GM12875 (cell line): ENCODE measurements at regions not wholly inside any gene's neighbourhood (a gene's known extent, or its start where the extent isn't known, plus 50 kb on each side); places are given as distances from the start of the nearest gene placed in this dataset.

ENCODE experiments used
- H3K4me3 ChIP-seq: one replicate; pipeline ENCODE4 v1.5.1; 2011; ENCODE audit warnings: low read depth, low read length, control low read depth
- TF ChIP-seq, protein P1 (sequence below): IDR thresholded peaks from 2 replicates; pipeline ENCODE4 v1.5.1; 2011; ENCODE audit warnings: low read depth, mild to moderate bottlenecking, control low read depth, inconsistent platforms, low read length, moderate library complexity, borderline replicate concordance; ENCODE audit not compliant: insufficient read depth

DNA sequence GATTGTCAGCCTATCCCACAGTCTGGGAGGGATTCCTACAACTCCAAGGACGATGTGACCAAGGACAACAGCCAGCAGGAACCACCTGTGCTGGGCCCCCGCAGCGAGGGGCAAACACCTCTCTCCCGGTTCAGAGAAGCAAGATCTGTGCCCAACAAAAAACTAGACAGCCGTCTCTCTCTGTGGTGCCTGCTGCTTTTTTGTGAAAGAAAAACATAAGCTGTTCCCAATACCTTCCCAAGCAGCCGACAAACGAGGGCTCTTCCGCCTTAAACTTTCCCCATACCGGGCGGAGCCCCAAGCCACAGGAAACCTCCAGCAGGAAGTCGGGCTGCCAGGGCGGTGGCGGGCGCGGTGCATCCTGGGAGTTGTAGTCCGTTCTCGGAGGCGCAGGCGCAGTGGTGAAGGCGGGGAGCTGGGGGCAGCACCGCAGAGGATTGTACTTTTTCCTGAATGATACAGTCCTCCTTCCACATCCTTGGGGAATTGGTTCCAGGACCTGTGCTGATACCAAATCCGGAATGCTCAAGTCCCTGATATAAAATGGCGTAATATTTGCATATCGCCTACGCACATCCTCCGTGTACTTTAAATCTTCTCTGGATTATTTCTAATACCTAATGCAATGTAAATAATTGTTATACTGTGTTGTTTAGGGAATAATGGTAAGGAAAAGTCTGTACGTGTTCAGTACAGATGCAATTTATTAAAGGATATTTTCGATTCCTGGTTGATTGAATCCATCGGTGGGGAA lies 63.1 kb upstream of the IRF2 start:
- H3K4me3 ChIP-seq, result peak overlapping the region; percentile 63
- TF ChIP-seq, protein P1, sequence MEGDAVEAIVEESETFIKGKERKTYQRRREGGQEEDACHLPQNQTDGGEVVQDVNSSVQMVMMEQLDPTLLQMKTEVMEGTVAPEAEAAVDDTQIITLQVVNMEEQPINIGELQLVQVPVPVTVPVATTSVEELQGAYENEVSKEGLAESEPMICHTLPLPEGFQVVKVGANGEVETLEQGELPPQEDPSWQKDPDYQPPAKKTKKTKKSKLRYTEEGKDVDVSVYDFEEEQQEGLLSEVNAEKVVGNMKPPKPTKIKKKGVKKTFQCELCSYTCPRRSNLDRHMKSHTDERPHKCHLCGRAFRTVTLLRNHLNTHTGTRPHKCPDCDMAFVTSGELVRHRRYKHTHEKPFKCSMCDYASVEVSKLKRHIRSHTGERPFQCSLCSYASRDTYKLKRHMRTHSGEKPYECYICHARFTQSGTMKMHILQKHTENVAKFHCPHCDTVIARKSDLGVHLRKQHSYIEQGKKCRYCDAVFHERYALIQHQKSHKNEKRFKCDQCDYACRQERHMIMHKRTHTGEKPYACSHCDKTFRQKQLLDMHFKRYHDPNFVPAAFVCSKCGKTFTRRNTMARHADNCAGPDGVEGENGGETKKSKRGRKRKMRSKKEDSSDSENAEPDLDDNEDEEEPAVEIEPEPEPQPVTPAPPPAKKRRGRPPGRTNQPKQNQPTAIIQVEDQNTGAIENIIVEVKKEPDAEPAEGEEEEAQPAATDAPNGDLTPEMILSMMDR, result no peak

DNA sequence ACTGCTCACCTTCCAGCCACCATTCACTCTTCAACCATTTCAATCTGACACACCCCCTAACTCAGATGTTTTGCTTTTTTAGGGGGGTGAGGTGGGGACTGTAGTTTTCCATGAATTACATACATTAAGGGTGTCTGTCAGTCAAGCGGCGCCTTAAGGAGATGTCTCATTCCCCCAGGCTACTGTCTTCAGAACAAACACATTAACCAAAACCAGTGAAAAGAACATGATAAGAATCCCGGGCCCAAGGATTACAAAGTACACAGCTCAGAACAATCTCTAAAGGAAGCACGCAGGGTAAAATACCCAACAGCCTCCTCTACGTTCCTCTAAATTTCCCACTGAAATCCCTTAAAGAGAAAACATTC lies 62.5 kb upstream of the IRF2 start:
- H3K4me3 ChIP-seq, result peak overlapping the region; percentile 63
- TF ChIP-seq, protein P1, result no peak

DNA sequence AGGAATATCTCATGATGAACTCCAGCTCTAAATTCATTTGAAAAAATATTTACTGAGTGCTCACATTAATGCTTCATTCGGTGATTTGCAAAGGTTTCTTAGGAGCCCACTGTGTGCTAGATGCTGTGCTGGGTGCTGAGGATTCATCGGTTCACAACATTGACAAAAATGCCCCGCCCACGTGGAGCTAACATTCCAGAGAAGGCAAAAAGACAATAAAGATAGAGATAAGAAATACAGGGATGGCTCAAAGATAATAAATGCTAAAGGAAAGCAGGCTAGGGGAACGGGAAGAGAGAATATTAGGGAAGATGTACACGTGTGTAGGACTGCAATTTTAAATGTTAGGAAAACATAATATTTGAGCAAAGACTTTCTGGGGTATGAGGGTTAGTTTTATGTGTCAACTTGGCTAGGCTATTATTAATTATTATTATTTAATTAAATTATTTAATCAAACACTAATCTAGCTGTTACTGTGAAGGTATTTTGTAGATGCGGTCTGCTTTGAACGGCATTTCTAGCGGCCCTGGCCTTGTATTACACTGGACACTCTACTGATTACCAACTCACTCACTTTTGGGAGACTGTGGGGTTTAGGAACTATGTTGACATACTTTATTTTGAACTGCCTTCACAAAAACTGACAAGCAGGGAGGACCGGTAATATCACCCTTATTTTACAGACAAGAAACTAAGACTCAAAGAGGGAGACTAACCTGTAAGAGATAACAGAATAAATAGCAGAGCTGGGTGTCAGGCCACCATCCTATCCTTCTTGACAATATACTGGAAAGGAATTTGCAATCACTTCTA lies 61.9 kb upstream of the IRF2 start:
- TF ChIP-seq, protein P1, result no peak
- H3K4me3 ChIP-seq, result peak overlapping the region; percentile 63

DNA sequence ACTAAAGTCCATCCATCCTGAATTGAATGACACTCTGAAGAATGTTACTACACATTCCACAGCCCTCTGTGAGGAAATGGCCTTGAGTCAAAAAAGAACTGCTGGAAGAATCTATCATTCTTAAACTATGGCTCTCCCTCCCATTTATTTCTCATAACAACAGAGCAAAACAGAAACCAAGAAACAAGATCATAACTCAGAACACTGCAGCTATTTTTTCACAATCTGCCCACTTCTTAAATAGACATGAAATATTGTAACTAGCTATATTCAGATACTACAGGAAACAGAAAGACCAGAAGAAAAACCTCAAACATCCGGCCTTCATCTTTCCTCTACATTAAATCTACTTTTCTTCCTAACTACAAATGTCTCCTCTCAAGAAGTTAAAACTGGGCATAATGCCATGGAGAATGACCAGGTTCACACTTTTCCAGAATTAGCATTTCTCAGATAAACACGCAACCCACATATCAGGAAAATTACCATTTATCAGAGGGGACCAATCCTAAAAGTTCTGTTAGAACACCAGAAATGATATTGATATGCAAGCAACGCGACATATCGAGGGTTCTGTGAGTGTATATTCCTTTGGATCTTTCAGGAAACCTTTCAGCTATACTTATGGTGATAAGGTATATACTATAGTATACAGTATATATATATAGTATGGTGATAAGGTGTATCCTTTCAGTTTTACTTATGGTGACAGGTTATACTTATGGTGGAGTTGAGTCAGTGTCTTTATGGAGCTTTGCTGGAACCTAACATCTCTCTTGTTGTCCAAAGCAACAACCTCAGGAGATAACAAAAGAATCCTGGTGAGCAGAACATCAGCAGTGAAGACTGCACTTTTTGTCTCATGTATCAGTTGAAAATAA lies 60.4 kb upstream of the IRF2 start:
- TF ChIP-seq, protein P1, result no peak
- peak overlapping the region; percentile 21 for H3K4me3 ChIP-seq

DNA sequence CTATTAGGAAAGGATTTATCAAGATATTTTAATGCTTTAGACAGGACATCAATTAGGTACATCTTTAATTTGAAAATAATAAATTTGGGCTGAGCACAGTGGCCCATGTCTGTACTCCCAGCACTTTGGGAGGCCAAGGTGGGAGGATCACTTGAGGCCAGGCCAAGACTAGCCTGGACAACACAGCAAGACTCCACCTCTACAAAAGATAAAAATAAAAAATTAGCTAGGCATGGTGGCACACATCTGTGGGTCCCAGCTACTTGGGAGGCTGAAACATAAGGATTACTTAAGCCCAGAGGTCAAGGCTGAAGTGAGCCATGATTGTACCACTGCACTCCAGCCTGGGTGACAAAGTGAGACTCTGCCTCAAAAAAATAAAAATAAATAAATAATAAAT lies 59.6 kb upstream of the IRF2 start:
- H3K4me3 ChIP-seq, result no peak overlapping the region
- TF ChIP-seq, protein P1, result no peak

DNA sequence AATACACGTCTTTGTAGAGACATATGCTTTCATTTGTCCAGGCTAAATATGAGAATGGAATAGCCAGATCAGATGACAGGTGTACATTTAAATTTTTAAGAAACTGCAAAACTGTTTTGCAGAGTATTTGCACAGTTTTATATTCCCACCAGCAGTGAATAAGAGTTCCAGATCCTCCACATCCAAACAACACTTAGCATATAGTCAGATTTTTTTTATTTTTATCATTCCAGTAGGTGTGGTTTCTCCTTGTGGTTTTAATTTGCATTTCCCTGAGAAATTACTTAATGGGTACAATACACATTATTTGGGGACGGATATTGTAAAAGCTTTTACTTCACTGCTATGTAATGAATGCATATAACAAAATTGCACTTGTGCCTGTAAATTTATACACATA lies 56.7 kb upstream of the IRF2 start:
- H3K4me3 ChIP-seq, result no peak overlapping the region
- TF ChIP-seq, protein P1, result no peak
